Endothelial cell of umbilical vein (primary cell): ENCODE measurements at regions not wholly inside any gene's neighbourhood (a gene's known extent, or its start where the extent isn't known, plus 50 kb on each side); places are given as distances from the start of the nearest gene placed in this dataset.
A peak's percentile ranks its signal among the peaks of the same experiment; 100 is the strongest.

Source experiments
- BruUV-seq: library from RNA; stranded (reverse); fragments of 400-500 nt; replicated peaks from 2 replicates; lab custom pipeline; 2021; lab: Mats Ljungman, UMichigan
- CTCF ChIA-PET: fragments of 300-600, 350-600 bp; sonication (Branson Sonifier 250); formaldehyde crosslinking; loops from one replicate; lab custom pipeline; 2021; ENCODE audit warnings: antibody characterized with exemption, inconsistent platforms; lab: Charles Lee
- POLR2A ChIA-PET: fragments of 300-600, 350-600 bp; sonication (Branson Sonifier 250); formaldehyde crosslinking; loops from one replicate; lab custom pipeline; 2021; ENCODE audit warnings: antibody characterized with exemption, inconsistent platforms; lab: Charles Lee
- DNase-seq: peaks from one replicate; pipeline ENCODE4 v3.0.0-alpha.2; 2011; ENCODE audit warnings: low read depth, low spot score
- FAIRE-seq: peaks from 2 replicates; lab custom pipeline; 2011; peaks lifted over from hg19 to GRCh38; lab: Jason Lieb, UNC
- H2AFZ ChIP-seq: 2 replicates; pipeline ENCODE4 v1.6.0; 2012; ENCODE audit warnings: low read depth, low read length, control low read depth, inconsistent platforms
- H3K27ac ChIP-seq: 2 replicates; pipeline ENCODE4 v1.5.1; 2011; ENCODE audit warnings: low read depth, mild to moderate bottlenecking, control low read depth, low read length, moderate library complexity; ENCODE audit not compliant: insufficient read depth
- H3K27me3 ChIP-seq, 2 experiments: 2 replicates each; pipeline versions ENCODE4 v1.6.0 to v1.6.1; 2011; ENCODE audit warnings: low read length in 2 of 2, mixed read lengths in 1 of 2; ENCODE audit not compliant: control insufficient read depth in 2 of 2, insufficient read depth in 2 of 2
- H3K36me3 ChIP-seq, 2 experiments: 2 replicates in 1 of 2; 3 replicates in 1 of 2; pipeline ENCODE4 v1.5.1; 2011; ENCODE audit warnings: low read length in 2 of 2, mild to moderate bottlenecking in 1 of 2, moderate library complexity in 1 of 2; ENCODE audit not compliant: control insufficient read depth in 2 of 2, insufficient read depth in 2 of 2; ENCODE audit errors: extremely low read depth in 1 of 2
- H3K4me1 ChIP-seq: 3 replicates; pipeline ENCODE4 v1.5.1; 2011; ENCODE audit warnings: mild to moderate bottlenecking, low read length; ENCODE audit not compliant: control insufficient read depth, insufficient read depth; ENCODE audit errors: extremely low read depth
- H3K4me2 ChIP-seq: 2 replicates; pipeline ENCODE4 v1.6.1; 2011; ENCODE audit warnings: low read length, control low read depth, mixed read lengths; ENCODE audit not compliant: insufficient read depth
- H3K4me3 ChIP-seq, 3 experiments: fragments of 200-600 bp in 1 of 3; sonication (generic), shearing (Covaris generic) in 1 of 3; replicated peaks in 1 of 3; 2 replicates each; pipeline ENCODE4 v1.5.1; 2011 to 2016; ENCODE audit warnings: control low read depth in 3 of 3, low read length in 3 of 3, mild to moderate bottlenecking in 2 of 3, inconsistent platforms in 1 of 3, low read depth in 1 of 3, moderate library complexity in 1 of 3; ENCODE audit not compliant: insufficient read depth in 1 of 3
- H3K79me2 ChIP-seq: 2 replicates; pipeline ENCODE4 v1.6.0; 2012; ENCODE audit warnings: low read length, inconsistent platforms; ENCODE audit not compliant: control insufficient read depth, insufficient read depth
- H3K9ac ChIP-seq: replicated peaks from 2 replicates; pipeline ENCODE3; 2011; ENCODE audit warnings: low read length, control low read depth; ENCODE audit not compliant: insufficient read depth; ENCODE audit errors: extremely low read depth
- H3K9me1 ChIP-seq: replicated peaks from 3 replicates; pipeline ENCODE4 v1.6.0; 2011; ENCODE audit warnings: mild to moderate bottlenecking, low read length; ENCODE audit not compliant: control insufficient read depth, insufficient read depth; ENCODE audit errors: extremely low read depth
- H3K9me3 ChIP-seq: replicated peaks from 2 replicates; pipeline ENCODE4 v1.5.1; 2012; ENCODE audit warnings: low read length, inconsistent platforms; ENCODE audit not compliant: control insufficient read depth, insufficient read depth
- H4K20me1 ChIP-seq: replicated peaks from 2 replicates; pipeline ENCODE3; 2011; ENCODE audit warnings: mild to moderate bottlenecking, low read length; ENCODE audit not compliant: control insufficient read depth, insufficient read depth; ENCODE audit errors: extremely low read depth
- EZH2 ChIP-seq: IDR thresholded peaks from 2 replicates; pipeline ENCODE4 v1.6.1; 2012; ENCODE audit warnings: borderline replicate concordance, low read depth, mild to moderate bottlenecking, moderate library complexity, low read length, inconsistent platforms; ENCODE audit not compliant: severe bottlenecking
- FOS ChIP-seq: IDR thresholded peaks from 2 replicates; pipeline ENCODE4 v1.6.1; 2011; ENCODE audit warnings: mild to moderate bottlenecking, low read length, moderate library complexity, borderline replicate concordance; ENCODE audit not compliant: insufficient read depth
- GATA2 ChIP-seq: IDR thresholded peaks from 2 replicates; pipeline ENCODE4 v1.7.0; 2011; ENCODE audit warnings: low read depth, mild to moderate bottlenecking, moderate library complexity, mixed read lengths, low read length; ENCODE audit not compliant: insufficient read length, insufficient read depth
- JUN ChIP-seq: IDR thresholded peaks from 2 replicates; pipeline ENCODE4 v1.6.1; 2011; ENCODE audit warnings: borderline replicate concordance, low read depth; ENCODE audit not compliant: insufficient read length, insufficient read depth
- MYC ChIP-seq: IDR thresholded peaks from one replicate; pipeline ENCODE4 v1.6.1; 2011; ENCODE audit warnings: mild to moderate bottlenecking, low read depth, low read length
- POLR2A ChIP-seq: IDR thresholded peaks from 2 replicates; pipeline ENCODE4 v1.6.1; 2012; ENCODE audit warnings: low read depth, mild to moderate bottlenecking, control low read depth, low read length
- POLR2AphosphoS5 ChIP-seq: IDR thresholded peaks from 2 replicates; pipeline ENCODE4 v1.6.1; 2012; ENCODE audit warnings: low read depth, mild to moderate bottlenecking, control low read depth, low read length, moderate library complexity; ENCODE audit not compliant: insufficient read depth
- dilution Hi-C: fragments of 300-500 bp; cut with MboI; formaldehyde crosslinking; loops from one replicate; pipeline ENCODE4 v1.15.0; 2019; ENCODE audit warnings: low sequenced_read_pairs; ENCODE audit not compliant: extremely low pct_ligation_motif_present
- intact Hi-C: fragments of 100-400 bp; cut with micrococcal nuclease; formaldehyde crosslinking; loops from one replicate; pipeline ENCODE4 v1.10.0; 2022
- TF ChIP-seq, protein P1 (sequence below): IDR thresholded peaks from 2 replicates; pipeline ENCODE4 v1.6.1; 2011; ENCODE audit not compliant: insufficient read depth, insufficient read length
- TF ChIP-seq, protein P2 (sequence below), 2 donors: IDR thresholded peaks; 1 replicate in 1 of 2; 2 replicates in 1 of 2; pipeline ENCODE4 v1.5.1; 2011; ENCODE audit warnings: low read length in 2 of 2, mild to moderate bottlenecking in 2 of 2, moderate library complexity in 2 of 2, control low read depth in 1 of 2, inconsistent platforms in 1 of 2, low read depth in 1 of 2; ENCODE audit not compliant: insufficient read depth in 1 of 2; ENCODE audit errors: extremely low read depth in 1 of 2

DNA sequence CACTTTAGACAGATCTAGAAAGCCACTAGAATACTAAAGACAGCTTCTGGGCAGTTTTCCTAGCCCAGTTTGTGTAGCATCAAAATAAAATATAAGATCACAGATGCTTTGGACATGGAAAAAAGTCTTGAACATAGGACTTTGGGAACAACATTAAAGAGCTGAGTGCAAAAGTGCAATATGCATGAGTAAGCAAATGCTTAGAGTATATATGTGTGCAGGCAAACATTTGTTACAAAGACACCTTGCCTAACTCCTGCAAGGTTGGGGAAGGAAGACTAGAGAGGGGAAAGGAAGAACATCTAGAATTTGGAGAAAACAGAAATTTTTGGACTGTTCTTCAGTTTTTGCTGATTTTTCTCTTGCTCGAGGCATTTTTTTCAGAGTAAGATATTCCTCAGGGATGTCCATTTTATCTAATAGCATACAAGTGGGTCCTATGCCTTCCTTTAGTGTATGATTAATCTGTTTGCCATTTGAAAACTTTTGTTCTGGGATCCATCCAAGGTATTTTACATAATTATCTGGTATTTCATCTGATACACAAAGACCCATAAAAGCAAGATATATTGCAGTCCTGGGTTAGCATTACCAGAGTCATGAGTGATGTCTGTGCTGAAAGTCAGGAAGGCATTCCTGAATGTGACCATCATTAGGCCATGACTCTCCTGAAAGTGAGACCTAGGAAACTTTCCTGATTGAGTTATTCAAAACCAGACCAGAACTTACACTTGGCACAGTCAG lies 142.0 kb upstream of the RGMB start:
- no peaks in the 10 kb centered on the region for H3K9me3 ChIP-seq
- dilution Hi-C loops (no loop called here), intact Hi-C loops (no loop called here)
- TF ChIP-seq, protein P1, sequence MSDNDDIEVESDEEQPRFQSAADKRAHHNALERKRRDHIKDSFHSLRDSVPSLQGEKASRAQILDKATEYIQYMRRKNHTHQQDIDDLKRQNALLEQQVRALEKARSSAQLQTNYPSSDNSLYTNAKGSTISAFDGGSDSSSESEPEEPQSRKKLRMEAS, result no peak
- TF ChIP-seq POLR2AphosphoS5 (no peak), JUN (no peak), MYC (no peak), GATA2 (no peak), EZH2 (no peak), POLR2A (no peak)
- H3K79me2 ChIP-seq, result no peaks in the 10 kb centered on the region
- no peaks in the 10 kb centered on the region for H3K4me1 ChIP-seq
- no peak overlapping the region for H3K27ac ChIP-seq
- H3K36me3 ChIP-seq, result no peaks in the 10 kb centered on the region
- FAIRE-seq, result no peak
- H4K20me1 ChIP-seq, result no peaks in the 10 kb centered on the region
- no peak overlapping the region for H3K9ac ChIP-seq
- no peak overlapping the region for H2AFZ ChIP-seq
- DNase-seq, result no peak
- H3K4me2 ChIP-seq, result no peak overlapping the region
- BruUV-seq, result no TSS peak
- H3K27me3 ChIP-seq, result no peaks in the 10 kb centered on the region
- H3K9me1 ChIP-seq, result no peaks in the 10 kb centered on the region
- POLR2A ChIA-PET, result no interaction called here
- CTCF ChIA-PET, result no interaction called here
- H3K4me3 ChIP-seq, result no peak overlapping the region

DNA sequence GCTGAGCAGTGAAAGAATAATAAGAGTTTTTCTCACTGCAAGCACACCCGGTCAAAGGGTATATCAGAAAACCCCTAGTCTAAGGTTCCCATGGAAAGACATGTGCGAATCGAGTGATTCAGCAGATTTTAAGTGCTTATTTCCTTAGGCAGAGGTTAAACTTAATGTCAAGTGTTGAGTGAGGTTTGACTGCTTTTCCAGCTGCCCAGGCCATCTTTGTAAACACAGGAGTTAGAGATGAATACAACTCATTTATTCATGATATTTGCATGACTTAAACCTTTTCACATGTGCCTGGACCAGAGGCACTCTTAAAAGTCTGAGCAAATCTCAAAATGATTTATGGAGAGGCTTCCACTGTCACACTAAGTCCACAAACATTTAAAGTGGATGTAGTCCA lies 137.8 kb upstream of the RGMB start:
- no TSS peak for BruUV-seq
- no peak for FAIRE-seq
- Histone ChIP-seq H3K9me3 (no peaks in the 10 kb centered on the region), H4K20me1 (no peaks in the 10 kb centered on the region), H3K36me3 (no peaks in the 10 kb centered on the region), H2AFZ (no peak overlapping the region), H3K27ac (no peak overlapping the region), H3K4me2 (no peak overlapping the region), H3K79me2 (no peaks in the 10 kb centered on the region), H3K27me3 (no peaks in the 10 kb centered on the region), H3K4me1 (no peaks in the 10 kb centered on the region), H3K9me1 (no peaks in the 10 kb centered on the region), H3K4me3 (no peak overlapping the region), H3K9ac (no peak overlapping the region)
- CTCF ChIA-PET, result interaction anchor here (0.8 kb wide), 1 partner anchor 23 kb away, joined by 3 read pairs; no protein-coding TSS in a partner anchor
- TF ChIP-seq FOS, result no peak
- no peak for TF ChIP-seq GATA2
- TF ChIP-seq, protein P1, result no peak
- no peak for TF ChIP-seq POLR2A
- TF ChIP-seq, protein P2, sequence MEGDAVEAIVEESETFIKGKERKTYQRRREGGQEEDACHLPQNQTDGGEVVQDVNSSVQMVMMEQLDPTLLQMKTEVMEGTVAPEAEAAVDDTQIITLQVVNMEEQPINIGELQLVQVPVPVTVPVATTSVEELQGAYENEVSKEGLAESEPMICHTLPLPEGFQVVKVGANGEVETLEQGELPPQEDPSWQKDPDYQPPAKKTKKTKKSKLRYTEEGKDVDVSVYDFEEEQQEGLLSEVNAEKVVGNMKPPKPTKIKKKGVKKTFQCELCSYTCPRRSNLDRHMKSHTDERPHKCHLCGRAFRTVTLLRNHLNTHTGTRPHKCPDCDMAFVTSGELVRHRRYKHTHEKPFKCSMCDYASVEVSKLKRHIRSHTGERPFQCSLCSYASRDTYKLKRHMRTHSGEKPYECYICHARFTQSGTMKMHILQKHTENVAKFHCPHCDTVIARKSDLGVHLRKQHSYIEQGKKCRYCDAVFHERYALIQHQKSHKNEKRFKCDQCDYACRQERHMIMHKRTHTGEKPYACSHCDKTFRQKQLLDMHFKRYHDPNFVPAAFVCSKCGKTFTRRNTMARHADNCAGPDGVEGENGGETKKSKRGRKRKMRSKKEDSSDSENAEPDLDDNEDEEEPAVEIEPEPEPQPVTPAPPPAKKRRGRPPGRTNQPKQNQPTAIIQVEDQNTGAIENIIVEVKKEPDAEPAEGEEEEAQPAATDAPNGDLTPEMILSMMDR (IDR thresholded peaks at IDR 0.05; ENCODE audit: extremely low read depth in 1 of 2, insufficient read depth in 1 of 2, low read depth in 1 of 2, low read length in 2 of 2), result no peak
- TF ChIP-seq JUN, result no peak
- TF ChIP-seq POLR2AphosphoS5, result no peak
- no peak for TF ChIP-seq EZH2
- no peak for TF ChIP-seq MYC
- dilution Hi-C loops (no loop called here), intact Hi-C loops (no loop called here)
- peak; percentile 10 for DNase-seq
- POLR2A ChIA-PET, result no interaction called here
